ENCODE measurements at regions not wholly inside any gene's neighbourhood (a gene's known extent, or its start where the extent isn't known, plus 50 kb on each side); places are given as distances from the start of the nearest gene placed in this dataset.

GRCh38 chr12:132407451-132407961, 78.1 kb upstream of the GALNT9 start:
- H3K4me3 ChIP-seq, result peak overlapping the region in 2 of 3 donors; percentile 38 to 62
- TF ChIP-seq POLR2A (IDR thresholded peaks at IDR 0.05), result no peak
- no peak for TF ChIP-seq POLR2AphosphoS5 (IDR thresholded peaks at IDR 0.05)
- no peak for TF ChIP-seq CTCF (IDR thresholded peaks at IDR 0.05)
- H3K4me1 ChIP-seq, result no peaks in the 10 kb centered on the region
- peaks cover 0 to 49% of the 10 kb centered on the region in 2 donors for H3K27me3 ChIP-seq
- H3K9me3 ChIP-seq, result no peaks in the 10 kb centered on the region
- H3K36me3 ChIP-seq, result no peaks in the 10 kb centered on the region
- no peak overlapping the region for H3K27ac ChIP-seq
- no peak for DNase-seq (ENCODE audit: low spot score in 2 of 2)
- intact Hi-C loops (cut with DNase I; ENCODE audit: low total_unique reads), result no loop called here

DNA sequence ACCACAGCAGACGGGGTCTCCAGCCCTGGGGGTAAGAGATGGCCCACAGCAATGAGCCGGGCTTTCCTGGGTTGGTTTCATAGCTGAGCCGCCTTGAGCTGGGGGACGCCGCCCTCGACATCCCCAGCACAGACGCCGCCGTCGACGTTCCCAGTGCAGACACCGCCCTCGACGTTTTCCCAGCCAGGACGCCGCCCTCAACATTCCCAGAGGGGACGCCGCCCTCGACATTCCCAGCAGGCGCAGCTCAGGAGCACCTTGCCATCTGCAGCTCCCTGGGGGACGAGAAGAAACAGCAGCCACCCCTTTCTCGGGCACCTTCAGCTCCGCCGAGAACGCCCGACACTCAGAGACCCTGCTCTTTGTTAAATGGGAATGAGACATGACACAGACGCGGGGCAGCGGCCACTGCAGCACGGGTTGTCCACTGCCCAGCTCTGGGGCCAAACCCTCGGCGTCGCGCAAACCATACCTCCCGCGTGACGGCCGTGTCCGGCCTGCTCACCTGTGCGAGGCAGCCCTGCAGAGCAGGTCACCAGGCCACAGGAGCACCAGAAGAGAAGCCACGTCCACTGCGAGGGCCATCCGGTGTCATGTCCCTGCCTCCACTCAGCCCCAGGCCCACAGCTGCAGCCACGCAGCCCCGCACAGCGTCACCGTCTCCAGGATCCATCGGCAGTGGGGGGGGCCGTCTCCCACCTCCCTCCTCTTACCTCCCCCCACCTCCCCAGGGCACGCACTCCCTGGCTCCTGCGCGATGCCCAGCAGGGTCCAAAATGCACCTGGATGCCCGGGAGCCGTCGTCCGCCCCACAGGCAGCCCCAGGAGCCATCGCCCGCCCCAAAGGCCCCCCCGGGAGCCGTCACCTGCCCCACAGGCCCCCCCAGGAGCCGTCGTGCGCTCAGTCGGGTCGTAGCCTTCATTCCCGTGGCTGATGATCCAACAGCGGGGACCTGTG, 77.4 kb upstream of the GALNT9 start:
- TF ChIP-seq CTCF (IDR thresholded peaks at IDR 0.05) (no peak), POLR2AphosphoS5 (IDR thresholded peaks at IDR 0.05) (no peak), POLR2A (IDR thresholded peaks at IDR 0.05) (no peak)
- Histone ChIP-seq H3K27ac (no peak overlapping the region), H3K36me3 (no peaks in the 10 kb centered on the region), H3K9me3 (no peaks in the 10 kb centered on the region), H3K4me3 (peak overlapping the region in 2 of 3 donors; percentile 38 to 62), H3K27me3 (peaks cover 0 to 56% of the 10 kb centered on the region in 2 donors), H3K4me1 (no peaks in the 10 kb centered on the region)
- intact Hi-C loops (cut with DNase I; ENCODE audit: low total_unique reads), result no loop called here
- DNase-seq (ENCODE audit: low spot score in 2 of 2), result no peak

- Histone ChIP-seq H3K9me3 (no peaks in the 10 kb centered on the region), H3K4me3 (no peak overlapping the region), H3K4me1 (no peaks in the 10 kb centered on the region), H3K27ac (no peak overlapping the region), H3K36me3 (no peaks in the 10 kb centered on the region), H3K27me3 (peaks cover 0 to 61% of the 10 kb centered on the region in 2 donors)
- DNase-seq (ENCODE audit: low spot score in 2 of 2), result no peak
- intact Hi-C loops (cut with DNase I; ENCODE audit: low total_unique reads), result no loop called here
- TF ChIP-seq CTCF (IDR thresholded peaks at IDR 0.05), result no peak
- TF ChIP-seq POLR2AphosphoS5 (IDR thresholded peaks at IDR 0.05), result no peak
- no peak for TF ChIP-seq POLR2A (IDR thresholded peaks at IDR 0.05)
These were observed 76.4 kb upstream of the GALNT9 start for GRCh38 chr12:132405742-132406251.

DNA sequence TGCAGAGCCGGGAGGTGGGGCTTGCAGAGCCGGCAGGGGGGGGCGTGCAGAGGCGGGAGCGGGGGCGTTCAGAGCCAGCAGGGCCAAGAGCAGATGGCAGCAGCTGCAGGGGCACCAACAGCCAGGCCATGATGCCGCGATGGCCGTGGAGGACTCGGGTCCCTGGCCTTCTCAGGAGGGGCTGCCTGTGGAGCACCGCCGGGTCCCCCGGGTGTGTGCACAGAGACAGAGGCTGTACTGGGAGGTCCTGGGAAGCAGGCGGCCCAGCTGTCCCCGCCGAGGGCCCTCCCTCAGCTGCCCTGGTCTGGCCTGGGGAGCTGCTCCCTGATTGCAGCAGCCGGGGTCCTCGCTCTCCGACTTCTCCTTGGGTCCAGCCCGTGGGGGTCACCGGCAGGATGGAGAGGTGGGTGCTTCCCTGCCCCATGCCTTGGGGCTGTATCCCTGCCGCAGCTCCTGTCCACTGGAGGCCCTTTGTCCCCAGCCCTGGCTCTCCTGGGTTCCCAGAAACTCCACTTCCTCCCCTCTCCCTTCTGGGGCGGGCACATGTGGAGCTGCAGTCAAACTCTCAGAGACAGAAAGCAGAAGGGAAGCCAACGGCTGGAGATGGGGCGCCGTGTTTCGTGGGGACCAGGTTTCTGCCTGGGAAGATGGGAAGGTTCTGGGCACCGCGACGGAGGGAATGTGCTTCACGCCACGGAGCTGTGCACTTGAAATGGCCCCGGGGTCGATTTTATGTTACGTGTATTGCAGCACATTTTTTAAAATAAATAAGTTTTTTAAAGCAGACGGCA, 75.8 kb upstream of the GALNT9 start:
- intact Hi-C loops (cut with DNase I; ENCODE audit: low total_unique reads), result no loop called here
- H3K27ac ChIP-seq, result no peak overlapping the region
- H3K4me1 ChIP-seq, result no peaks in the 10 kb centered on the region
- no peak for DNase-seq (ENCODE audit: low spot score in 2 of 2)
- no peaks in the 10 kb centered on the region for H3K36me3 ChIP-seq
- peaks cover 0 to 67% of the 10 kb centered on the region in 2 donors for H3K27me3 ChIP-seq
- no peaks in the 10 kb centered on the region for H3K9me3 ChIP-seq
- TF ChIP-seq POLR2A (IDR thresholded peaks at IDR 0.05) (no peak), POLR2AphosphoS5 (IDR thresholded peaks at IDR 0.05) (no peak), CTCF (IDR thresholded peaks at IDR 0.05) (no peak)
- no peak overlapping the region for H3K4me3 ChIP-seq
